ENCODE measurements at regions not wholly inside any gene's neighbourhood (a gene's known extent, or its start where the extent isn't known, plus 50 kb on each side); places are given as distances from the start of the nearest gene placed in this dataset.

DNA sequence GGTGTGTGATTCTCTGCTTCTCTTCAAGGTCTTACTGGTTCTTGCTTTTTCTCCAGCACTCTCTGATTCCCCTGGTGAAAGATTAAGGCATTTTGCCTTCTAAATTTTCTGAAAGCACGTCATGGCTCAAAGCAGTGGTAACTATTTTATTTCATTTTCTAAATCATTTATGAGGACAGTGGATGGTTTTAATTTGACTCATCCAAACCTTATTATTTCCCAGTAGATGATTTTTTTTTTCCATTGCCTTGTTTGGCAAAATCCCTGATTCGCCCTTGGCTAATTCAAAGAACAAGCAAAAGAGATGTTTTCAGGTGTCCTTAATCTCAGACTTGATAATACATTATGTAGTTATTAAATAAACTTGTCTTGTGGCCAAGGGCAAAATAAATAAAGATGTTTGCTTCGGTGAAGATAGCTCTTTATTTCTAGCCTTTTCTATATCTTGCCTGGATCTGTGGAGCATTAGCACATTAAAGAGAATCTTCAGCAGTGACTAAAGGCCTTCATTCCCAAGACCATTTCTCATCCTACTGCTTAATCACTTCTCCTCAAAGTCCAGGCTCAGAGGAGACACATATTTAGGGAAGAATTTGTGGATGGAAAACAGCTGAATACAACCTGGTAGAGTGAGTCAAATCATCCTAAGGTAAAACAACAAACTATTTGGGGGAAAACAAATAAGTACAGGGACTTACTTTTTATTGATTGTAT lies 359.8 kb downstream of the DUSP10 start:
- Histone ChIP-seq H3K4me3 (no peak overlapping the region), H3K4me1 (no peaks in the 10 kb centered on the region), H3K36me3 (no peaks in the 10 kb centered on the region), H3K27me3 (no peaks in the 10 kb centered on the region), H3K27ac (peak overlapping the region in 1 of 4 donors; percentile 4), H3K9me3 (no peaks in the 10 kb centered on the region)
- ATAC-seq: no peak
- TF ChIP-seq, protein P1, sequence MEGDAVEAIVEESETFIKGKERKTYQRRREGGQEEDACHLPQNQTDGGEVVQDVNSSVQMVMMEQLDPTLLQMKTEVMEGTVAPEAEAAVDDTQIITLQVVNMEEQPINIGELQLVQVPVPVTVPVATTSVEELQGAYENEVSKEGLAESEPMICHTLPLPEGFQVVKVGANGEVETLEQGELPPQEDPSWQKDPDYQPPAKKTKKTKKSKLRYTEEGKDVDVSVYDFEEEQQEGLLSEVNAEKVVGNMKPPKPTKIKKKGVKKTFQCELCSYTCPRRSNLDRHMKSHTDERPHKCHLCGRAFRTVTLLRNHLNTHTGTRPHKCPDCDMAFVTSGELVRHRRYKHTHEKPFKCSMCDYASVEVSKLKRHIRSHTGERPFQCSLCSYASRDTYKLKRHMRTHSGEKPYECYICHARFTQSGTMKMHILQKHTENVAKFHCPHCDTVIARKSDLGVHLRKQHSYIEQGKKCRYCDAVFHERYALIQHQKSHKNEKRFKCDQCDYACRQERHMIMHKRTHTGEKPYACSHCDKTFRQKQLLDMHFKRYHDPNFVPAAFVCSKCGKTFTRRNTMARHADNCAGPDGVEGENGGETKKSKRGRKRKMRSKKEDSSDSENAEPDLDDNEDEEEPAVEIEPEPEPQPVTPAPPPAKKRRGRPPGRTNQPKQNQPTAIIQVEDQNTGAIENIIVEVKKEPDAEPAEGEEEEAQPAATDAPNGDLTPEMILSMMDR (IDR thresholded peaks at IDR 0.05 in 4 of 5, conservative IDR thresholded peaks at IDR 0.05 in 1 of 5): no peak
- TF ChIP-seq POLR2A (IDR thresholded peaks at IDR 0.05): no peak
- in situ Hi-C loops (cut with MboI; ENCODE audit: low sequenced_read_pairs in 4 of 4): no loop called here
- intact Hi-C loops (cut with DNase I; ENCODE audit: low total_unique reads): no loop called here
- DNase-seq: no peak

DNA sequence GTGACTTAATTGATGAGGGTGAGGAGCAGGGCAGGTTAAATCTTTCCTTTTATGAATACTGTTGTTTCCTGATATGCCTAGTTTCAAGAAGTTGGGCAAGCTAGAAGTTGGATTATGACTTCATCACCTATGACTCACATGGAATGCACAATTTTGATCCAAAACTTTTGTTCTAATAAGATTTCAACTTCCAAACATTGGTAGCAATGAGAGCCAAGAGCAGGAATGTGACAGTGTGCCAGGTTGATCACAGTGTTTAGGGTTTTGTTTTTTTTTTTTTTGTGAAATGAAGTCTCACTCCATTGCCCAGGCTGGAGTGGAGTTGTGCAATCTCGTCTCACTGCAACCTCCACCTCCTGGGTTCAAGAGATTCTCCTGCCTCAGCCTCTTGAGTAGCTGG lies 349.4 kb downstream of the DUSP10 start:
- ATAC-seq (peak; percentile 71 to 81), DNase-seq (peak; percentile 11 to 63)
- Histone ChIP-seq H3K36me3 (no peaks in the 10 kb centered on the region), H3K4me3 (no peak overlapping the region), H3K27me3 (no peaks in the 10 kb centered on the region), H3K9me3 (no peaks in the 10 kb centered on the region), H3K27ac (peak overlapping the region in 1 of 4 donors; percentile 13), H3K4me1 (peaks cover 0 to 3% of the 10 kb centered on the region in 2 donors)
- intact Hi-C loops (cut with DNase I; ENCODE audit: low total_unique reads): no loop called here
- TF ChIP-seq, protein P1 (IDR thresholded peaks at IDR 0.05 in 4 of 5, conservative IDR thresholded peaks at IDR 0.05 in 1 of 5): no peak
- TF ChIP-seq POLR2A (IDR thresholded peaks at IDR 0.05): no peak
- in situ Hi-C loops (cut with MboI; ENCODE audit: low sequenced_read_pairs in 4 of 4): no loop called here

DNA sequence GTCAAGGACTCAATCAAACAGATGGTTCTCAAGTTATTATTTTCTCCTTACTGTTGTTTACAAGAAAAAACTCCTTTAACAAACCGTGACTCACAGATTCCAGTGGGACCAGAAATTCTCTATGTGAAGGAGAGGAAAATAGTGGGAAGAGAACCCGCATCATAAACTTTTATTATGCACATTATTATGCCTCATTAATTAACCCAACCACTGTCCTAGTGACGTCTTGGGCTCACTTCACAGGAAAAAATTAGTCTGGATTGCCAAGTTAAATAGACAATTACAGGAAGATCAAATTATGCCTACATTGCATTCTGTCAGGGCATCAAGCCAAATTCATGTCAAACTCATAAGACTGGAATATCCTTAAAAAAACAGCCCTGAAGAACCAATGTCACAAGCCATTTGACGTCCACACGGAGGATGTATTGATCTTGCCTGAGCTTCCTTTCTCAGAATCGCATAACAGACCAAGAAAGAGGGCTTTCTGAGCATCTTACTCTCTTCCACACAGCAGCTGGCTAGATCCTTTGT lies 347.8 kb downstream of the DUSP10 start:
- Histone ChIP-seq H3K27me3 (no peaks in the 10 kb centered on the region), H3K36me3 (no peaks in the 10 kb centered on the region), H3K27ac (no peak overlapping the region), H3K9me3 (no peaks in the 10 kb centered on the region), H3K4me1 (peaks cover 0 to 3% of the 10 kb centered on the region in 2 donors), H3K4me3 (no peak overlapping the region)
- in situ Hi-C loops (cut with MboI; ENCODE audit: low sequenced_read_pairs in 4 of 4) (no loop called here), intact Hi-C loops (cut with DNase I; ENCODE audit: low total_unique reads) (no loop called here)
- DNase-seq (no peak), ATAC-seq (peak; percentile 27 to 55)
- TF ChIP-seq, protein P1 (IDR thresholded peaks at IDR 0.05 in 4 of 5, conservative IDR thresholded peaks at IDR 0.05 in 1 of 5): no peak
- no peak for TF ChIP-seq POLR2A (IDR thresholded peaks at IDR 0.05)

DNA sequence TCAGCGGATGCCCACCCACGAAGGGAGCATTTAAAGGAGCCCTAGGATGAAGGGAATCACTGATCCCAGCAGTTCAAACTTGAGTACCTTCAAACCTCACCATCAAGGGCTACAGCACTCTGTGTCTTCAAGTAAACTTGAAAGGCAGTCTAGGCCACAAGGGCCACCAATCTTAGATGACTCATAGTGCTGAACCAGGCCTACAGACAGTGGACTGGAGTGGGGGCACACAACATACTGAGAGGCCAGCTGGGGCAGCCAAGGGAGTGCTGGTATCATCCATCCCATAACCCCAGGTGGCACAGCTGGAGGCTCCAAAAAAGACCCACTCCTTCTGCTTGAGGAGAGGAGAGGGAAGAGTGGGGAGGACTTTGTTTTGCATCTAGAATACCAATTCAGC lies 345.4 kb downstream of the DUSP10 start:
- H3K36me3 ChIP-seq: no peaks in the 10 kb centered on the region
- no peak for TF ChIP-seq POLR2A (IDR thresholded peaks at IDR 0.05)
- TF ChIP-seq, protein P1 (IDR thresholded peaks at IDR 0.05 in 4 of 5, conservative IDR thresholded peaks at IDR 0.05 in 1 of 5): no peak
- in situ Hi-C loops (cut with MboI; ENCODE audit: low sequenced_read_pairs in 4 of 4) (no loop called here), intact Hi-C loops (cut with DNase I; ENCODE audit: low total_unique reads) (no loop called here)
- peaks cover 0 to 3% of the 10 kb centered on the region in 2 donors for H3K4me1 ChIP-seq
- no peak for DNase-seq
- H3K4me3 ChIP-seq: no peak overlapping the region
- ATAC-seq: no peak
- no peaks in the 10 kb centered on the region for H3K9me3 ChIP-seq
- no peak overlapping the region for H3K27ac ChIP-seq
- H3K27me3 ChIP-seq: no peaks in the 10 kb centered on the region
